Activated effector memory CD4-positive, alpha-beta T cell treated with anti-CD3 and anti-CD28 coated beads, Interleukin-2, amount 50 U/mL, for 16 hours (primary cell): ENCODE measurements at regions not wholly inside any gene's neighbourhood (a gene's known extent, or its start where the extent isn't known, plus 50 kb on each side); places are given as distances from the start of the nearest gene placed in this dataset.

Experiments
- DNase-seq: peaks from one replicate; pipeline ENCODE4 v3.0.0-alpha.2; 2020

GRCh38 chr11:19392847-19393518 is 152.2 kb upstream of the E2F8 start:
- DNase-seq = no peak

- no peak for DNase-seq
Measured at GRCh38 chr11:19392321-19392720, 151.6 kb upstream of the E2F8 start.

GRCh38 chr11:19391652-19392051 is 150.9 kb upstream of the E2F8 start:
- DNase-seq = no peak

- DNase-seq = no peak
Measured at GRCh38 chr11:19391026-19391425, 150.3 kb upstream of the E2F8 start.

GRCh38 chr11:19389787-19390303 is 149.1 kb upstream of the E2F8 start:
- no peak for DNase-seq

GRCh38 chr11:19382131-19382611 is 141.4 kb upstream of the E2F8 start:
- no peak for DNase-seq

GRCh38 chr11:19380375-19380774 is 139.6 kb upstream of the E2F8 start:
- no peak for DNase-seq

GRCh38 chr11:19379465-19379864 is 138.7 kb upstream of the E2F8 start:
- DNase-seq = no peak

GRCh38 chr11:19378814-19379213 is 138.1 kb upstream of the E2F8 start:
- DNase-seq = no peak

- no peak for DNase-seq
Measured at GRCh38 chr11:19377881-19378280, 137.1 kb upstream of the E2F8 start.

GRCh38 chr11:19375440-19375839 is 134.7 kb upstream of the E2F8 start:
- no peak for DNase-seq

- DNase-seq = no peak
Measured at GRCh38 chr11:19374151-19374569, 133.4 kb upstream of the E2F8 start.

- no peak for DNase-seq
Measured at GRCh38 chr11:19372381-19372780, 131.6 kb upstream of the E2F8 start.

- DNase-seq = no peak
Measured at GRCh38 chr11:19370100-19370861, 129.5 kb upstream of the E2F8 start.

GRCh38 chr11:19368726-19369375 is 128.1 kb upstream of the E2F8 start:
- no peak for DNase-seq

- DNase-seq = no peak
Measured at GRCh38 chr11:19366992-19367709, 126.4 kb upstream of the E2F8 start.

GRCh38 chr11:19365743-19366410 is 125.1 kb upstream of the E2F8 start:
- DNase-seq = no peak

- DNase-seq = no peak
Measured at GRCh38 chr11:19359221-19360000, 118.7 kb upstream of the E2F8 start.

- DNase-seq = no peak
Measured at GRCh38 chr11:19357943-19358342, 117.2 kb upstream of the E2F8 start.

GRCh38 chr11:19355601-19356000 is 114.9 kb upstream of the E2F8 start:
- no peak for DNase-seq

- no peak for DNase-seq
Measured at GRCh38 chr11:19353287-19353850, 112.6 kb upstream of the E2F8 start.
